Panc1 (cell line): ENCODE measurements at regions not wholly inside any gene's neighbourhood (a gene's known extent, or its start where the extent isn't known, plus 50 kb on each side); places are given as distances from the start of the nearest gene placed in this dataset.

Source experiments
- ATAC-seq: fragments of 200-7000 bp; cut with Tn5 transposase; 2 replicates; pipeline ENCODE4 v1.9.1; 2020; ENCODE audit warnings: mild to moderate bottlenecking, moderate library complexity
- BruUV-seq: library from RNA; stranded (reverse); fragments of 400-500 nt; replicated peaks from 2 replicates; lab custom pipeline; 2021; lab: Mats Ljungman, UMichigan
- CTCF ChIA-PET: fragments of 300-600 bp; sonication (Branson Sonifier 250); formaldehyde crosslinking; loops from one replicate; lab custom pipeline; 2022; ENCODE audit warnings: antibody characterized with exemption; lab: Charles Lee
- POLR2A ChIA-PET: fragments of 300-600 bp; sonication (Branson Sonifier 250); formaldehyde crosslinking; loops from one replicate; lab custom pipeline; 2022; ENCODE audit warnings: antibody characterized with exemption; lab: Charles Lee
- DNase-seq: peaks from one replicate; pipeline ENCODE4 v3.0.0-alpha.2; 2010; ENCODE audit warnings: low read depth, low spot score
- H3K27ac ChIP-seq: 2 replicates; pipeline ENCODE4 v1.5.1; 2011; ENCODE audit warnings: mild to moderate bottlenecking, low read length, inconsistent platforms
- H3K27me3 ChIP-seq: fragments of 200-500 bp; sonication (Bioruptor generic); 2 replicates; pipeline ENCODE4 v1.6.0; 2014; ENCODE audit warnings: low read length, inconsistent platforms; ENCODE audit not compliant: control insufficient read depth, insufficient read depth
- H3K36me3 ChIP-seq: fragments of 200-500 bp; sonication (Bioruptor generic); 2 replicates; pipeline ENCODE4 v1.5.1; 2014; ENCODE audit warnings: inconsistent platforms, mild to moderate bottlenecking, low read length, moderate library complexity; ENCODE audit not compliant: control insufficient read depth, insufficient read depth
- H3K4me1 ChIP-seq: 2 replicates; pipeline ENCODE4 v1.5.1; 2011; ENCODE audit warnings: inconsistent platforms, mild to moderate bottlenecking, low read length, moderate library complexity; ENCODE audit not compliant: control insufficient read depth, insufficient read depth
- H3K4me3 ChIP-seq, 2 experiments: 2 replicates each; pipeline ENCODE4 v1.5.1; 2011 to 2012; ENCODE audit warnings: low read depth in 2 of 2, low read length in 2 of 2, mild to moderate bottlenecking in 2 of 2, inconsistent platforms in 1 of 2, moderate library complexity in 1 of 2
- H3K9me3 ChIP-seq: fragments of 200-500 bp; sonication (Bioruptor generic); 2 replicates; pipeline ENCODE4 v1.5.1; 2014; ENCODE audit warnings: low read depth, mild to moderate bottlenecking, inconsistent platforms, low read length, moderate library complexity; ENCODE audit not compliant: control insufficient read depth, insufficient read depth
- CTCF ChIP-seq: fragments of 450-650 bp; IDR thresholded peaks from 2 replicates; pipeline ENCODE4 v1.5.1; 2017; ENCODE audit warnings: mild to moderate bottlenecking
- POLR2AphosphoS5 ChIP-seq: IDR thresholded peaks from 2 replicates; pipeline ENCODE4 v1.6.1; 2012; ENCODE audit warnings: mild to moderate bottlenecking, low read depth, low read length, moderate library complexity
- REST ChIP-seq, 2 experiments: IDR thresholded peaks; 2 replicates each; pipeline ENCODE4 v1.6.1; 2011 to 2012; ENCODE audit warnings: low read depth in 2 of 2, control low read depth in 1 of 2, low read length in 1 of 2, mild to moderate bottlenecking in 1 of 2, moderate library complexity in 1 of 2; ENCODE audit not compliant: insufficient read depth in 1 of 2
- SIN3A ChIP-seq: IDR thresholded peaks from 2 replicates; pipeline ENCODE4 v1.6.1; 2012; ENCODE audit warnings: low read depth, mild to moderate bottlenecking, low read length, moderate library complexity, borderline replicate concordance; ENCODE audit not compliant: insufficient read depth
- TCF7L2 ChIP-seq: IDR thresholded peaks from 2 replicates; pipeline ENCODE4 v1.6.1; 2011; ENCODE audit warnings: mild to moderate bottlenecking, low read depth, low read length, inconsistent platforms
- in situ Hi-C: cut with HindIII; loops from 2 replicates; pipeline ENCODE4 v1.10.0; 2016; ENCODE audit warnings: low sequenced_read_pairs, low pct_unique_long_range_greater_than_20kb
- intact Hi-C: fragments of 100-400 bp; cut with micrococcal nuclease; formaldehyde crosslinking; loops from one replicate; pipeline ENCODE4 v1.10.0; 2022; ENCODE audit not compliant: unreplicated experiment

- no TSS peak for BruUV-seq
- DNase-seq = no peak
- no peaks in the 10 kb centered on the region for H3K27me3 ChIP-seq
- no peaks in the 10 kb centered on the region for H3K36me3 ChIP-seq
- H3K4me3 ChIP-seq = no peak overlapping the region
- in situ Hi-C loops (no loop called here), intact Hi-C loops (no loop called here)
- ATAC-seq = no peak
- ChIA-PET POLR2A (no interaction called here), CTCF (no interaction called here)
- no peaks in the 10 kb centered on the region for H3K4me1 ChIP-seq
- TF ChIP-seq TCF7L2 (no peak), REST (IDR thresholded peaks at IDR 0.05; ENCODE audit: insufficient read depth in 1 of 2, low read depth in 2 of 2, low read length in 1 of 2) (no peak), SIN3A (no peak), CTCF (no peak), POLR2AphosphoS5 (no peak)
- no peak overlapping the region for H3K27ac ChIP-seq
- H3K9me3 ChIP-seq = no peaks in the 10 kb centered on the region
Measured at GRCh38 chr1:99198393-99198792, 65.9 kb upstream of the PLPPR4 start.

GRCh38 chr1:99207216-99207615, 57.1 kb upstream of the PLPPR4 start:
- ATAC-seq = no peak
- no peaks in the 10 kb centered on the region for H3K27me3 ChIP-seq
- H3K36me3 ChIP-seq = no peaks in the 10 kb centered on the region
- BruUV-seq = no TSS peak
- TF ChIP-seq SIN3A = no peak
- TF ChIP-seq CTCF = no peak
- TF ChIP-seq POLR2AphosphoS5 = no peak
- TF ChIP-seq TCF7L2 = no peak
- no peak for TF ChIP-seq REST (IDR thresholded peaks at IDR 0.05; ENCODE audit: insufficient read depth in 1 of 2, low read depth in 2 of 2, low read length in 1 of 2)
- ChIA-PET POLR2A (no interaction called here), CTCF (no interaction called here)
- DNase-seq = no peak
- in situ Hi-C loops (no loop called here), intact Hi-C loops (no loop called here)
- no peak overlapping the region for H3K4me3 ChIP-seq
- H3K9me3 ChIP-seq = no peaks in the 10 kb centered on the region
- H3K4me1 ChIP-seq = no peaks in the 10 kb centered on the region
- no peak overlapping the region for H3K27ac ChIP-seq
